GM18511 (cell line): ENCODE measurements at regions not wholly inside any gene's neighbourhood (a gene's known extent, or its start where the extent isn't known, plus 50 kb on each side); places are given as distances from the start of the nearest gene placed in this dataset.
"Not testable (repeated sequence)": the region's sequence is repeated elsewhere in the genome, so short reads cannot be mapped to it uniquely, and the experiment has no call there.

ENCODE experiments used
- ATAC-seq: cut with Tn5 transposase; IDR thresholded peaks from one replicate; pipeline ENCODE4 v1.9.1; 2021; ENCODE audit warnings: mild to moderate bottlenecking, moderate library complexity; ENCODE audit not compliant: unreplicated experiment

DNA sequence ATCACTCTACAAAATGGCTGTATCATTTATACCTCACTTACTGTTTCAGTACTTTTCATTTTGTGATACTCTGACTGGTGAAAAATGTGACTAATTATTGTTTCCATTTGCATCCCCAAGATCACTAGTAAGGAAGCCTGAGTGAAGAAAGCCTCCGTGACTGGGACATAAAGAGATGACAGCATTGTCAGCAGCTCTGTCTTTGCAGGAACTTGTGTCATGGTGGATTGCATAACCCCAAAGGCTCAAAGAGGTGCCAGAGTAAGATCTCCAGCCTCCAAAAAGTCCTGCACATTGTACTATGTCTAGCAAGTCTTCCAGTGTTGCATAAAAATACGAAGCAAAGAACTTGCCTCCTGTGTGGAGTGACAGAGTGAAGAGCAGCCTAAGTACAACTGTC lies 187.5 kb upstream of the CRIM1 start:
- ATAC-seq = no peak

DNA sequence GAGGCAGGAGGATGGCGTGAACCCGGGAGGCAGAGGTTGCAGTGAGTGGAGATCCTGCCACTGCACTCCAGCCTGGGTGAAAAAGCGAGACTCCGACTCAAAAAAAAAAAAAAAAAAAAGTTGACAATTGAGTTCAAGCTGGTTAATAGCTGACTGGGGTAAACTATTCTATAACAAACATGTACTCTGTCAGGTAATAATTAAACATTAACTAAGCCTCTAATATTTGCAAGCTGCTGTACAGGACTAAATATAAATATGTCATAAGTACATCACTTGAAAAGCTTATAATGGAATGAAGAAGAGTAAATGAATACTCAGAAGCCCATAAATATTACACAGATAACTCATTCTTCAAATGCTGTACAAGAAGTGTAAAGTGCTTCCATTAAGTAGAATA lies 190.4 kb upstream of the CRIM1 start:
- peak; percentile 72 for ATAC-seq

GRCh38 chr2:36163520-36164254 lies 191.9 kb upstream of the CRIM1 start:
- peak; percentile 65 for ATAC-seq

DNA sequence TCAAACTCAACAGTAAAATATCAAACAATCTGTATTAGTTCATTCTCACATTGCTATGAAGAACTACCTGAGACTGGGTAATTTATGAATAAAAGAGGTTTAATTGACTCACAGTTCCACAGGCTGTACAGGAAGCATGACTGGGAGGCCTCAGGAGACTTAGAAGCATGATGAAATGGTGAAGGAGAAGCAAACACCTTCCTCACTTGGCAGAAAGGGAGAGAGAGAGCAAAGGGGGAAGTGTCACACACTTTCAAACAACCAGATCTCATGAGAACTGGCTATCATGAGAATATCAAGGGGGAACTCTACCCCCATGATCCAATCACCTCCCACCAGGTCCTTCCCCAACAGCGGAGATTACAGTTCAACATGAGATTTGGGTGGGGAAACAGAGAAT lies 198.5 kb upstream of the CRIM1 start:
- ATAC-seq = not testable (repeated sequence)

GRCh38 chr2:36147670-36148390 lies 207.7 kb upstream of the CRIM1 start:
- peak; percentile 94 for ATAC-seq

GRCh38 chr2:36146765-36147164 lies 208.8 kb upstream of the CRIM1 start:
- ATAC-seq = no peak

- no peak for ATAC-seq
Observed at GRCh38 chr2:36140391-36140790, 215.2 kb upstream of the CRIM1 start.

DNA sequence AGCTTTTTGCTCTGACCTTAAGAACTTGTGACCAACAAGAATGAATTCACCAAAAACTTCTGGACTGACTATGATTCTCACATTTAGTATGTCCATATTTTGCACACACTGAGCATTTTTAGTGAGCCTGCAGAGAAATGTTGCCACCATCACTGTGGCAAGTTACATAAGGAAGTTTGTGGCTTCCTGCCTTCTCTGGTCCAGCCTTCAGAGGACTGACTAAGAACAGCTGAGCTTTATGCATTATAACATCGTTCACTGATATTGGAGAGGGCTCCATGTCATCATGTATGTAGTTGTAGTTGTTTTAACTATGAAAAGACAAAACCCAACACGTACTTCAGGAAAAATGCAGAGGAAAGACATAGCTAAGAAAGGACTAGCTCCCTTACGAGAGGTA lies 218.0 kb upstream of the CRIM1 start:
- ATAC-seq = no peak

DNA sequence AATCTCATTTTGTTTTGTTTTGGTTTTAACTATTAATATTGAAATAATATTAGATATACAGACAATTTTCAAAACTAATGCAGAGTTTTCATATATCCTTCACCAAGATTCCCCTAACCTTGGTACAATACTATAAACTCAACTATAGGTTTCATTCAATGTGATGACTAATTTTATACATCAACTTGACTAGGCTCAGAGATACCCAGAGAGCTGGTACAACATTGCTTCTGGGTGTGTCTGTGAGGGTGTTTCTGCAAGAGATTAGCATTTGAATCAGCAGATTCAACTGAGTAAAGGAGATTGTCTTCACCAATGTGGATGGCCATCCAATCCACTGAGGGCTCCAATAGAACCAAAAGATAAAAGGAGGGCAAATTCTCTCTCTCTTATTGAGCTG lies 221.3 kb upstream of the CRIM1 start:
- no peak for ATAC-seq

- no peak for ATAC-seq
Observed at GRCh38 chr2:36128359-36128758, 227.2 kb upstream of the CRIM1 start.

DNA sequence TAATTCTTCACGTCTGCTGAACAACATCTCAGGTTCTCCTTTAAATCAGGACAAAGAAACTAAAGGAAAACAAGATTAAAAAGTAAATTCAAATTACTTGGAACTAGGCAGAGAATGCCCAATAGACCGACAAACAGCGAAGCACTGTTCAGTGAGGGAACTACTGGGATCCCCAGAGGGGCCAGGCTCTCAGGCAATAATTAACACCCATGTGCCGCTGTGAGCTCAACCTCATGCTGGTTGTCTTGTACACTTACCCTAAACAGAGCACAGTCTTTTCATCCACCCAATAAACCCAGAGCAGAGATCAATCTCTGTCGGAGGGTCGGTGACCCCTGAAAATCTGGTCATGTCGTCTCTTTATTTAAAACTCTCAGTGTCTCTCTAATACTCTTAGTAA lies 229.9 kb upstream of the CRIM1 start:
- no peak for ATAC-seq

DNA sequence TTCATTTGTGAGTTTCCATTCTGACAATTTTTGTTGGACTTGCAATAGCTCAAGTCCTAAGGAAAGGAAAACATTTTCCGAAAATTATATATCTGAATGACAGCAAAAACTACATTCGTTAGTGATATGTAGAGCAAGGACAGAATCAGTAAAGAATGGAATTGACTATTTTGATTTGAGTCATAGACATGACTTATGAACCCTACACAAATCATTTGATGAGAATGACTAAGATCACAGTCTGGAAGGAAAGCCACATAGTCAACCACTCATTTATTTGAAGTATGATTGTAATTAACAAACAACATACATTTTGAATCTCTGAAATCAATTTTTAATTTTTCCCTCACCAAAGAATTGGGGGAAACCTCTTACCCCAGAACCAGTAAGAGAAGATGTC lies 231.6 kb upstream of the CRIM1 start:
- no peak for ATAC-seq

DNA sequence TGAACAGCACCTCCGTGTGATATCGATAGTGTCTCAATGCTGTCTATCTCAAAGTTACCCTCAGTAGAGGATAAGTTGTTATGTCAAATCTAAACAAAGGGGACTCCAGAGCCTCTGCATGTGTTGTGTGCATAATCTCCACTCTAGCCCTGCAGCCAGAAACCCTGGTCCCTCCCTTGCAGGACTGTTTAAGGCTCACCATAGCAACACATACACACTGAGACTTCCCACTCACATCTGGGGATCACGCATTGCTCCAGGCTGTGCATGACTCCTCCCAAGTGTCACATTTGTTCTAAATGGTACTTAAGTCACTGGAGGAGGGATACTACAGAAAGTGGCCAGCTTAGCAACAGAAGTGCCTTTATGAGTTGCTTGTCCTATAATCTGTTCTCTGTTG lies 258.6 kb upstream of the CRIM1 start:
- ATAC-seq = no peak

DNA sequence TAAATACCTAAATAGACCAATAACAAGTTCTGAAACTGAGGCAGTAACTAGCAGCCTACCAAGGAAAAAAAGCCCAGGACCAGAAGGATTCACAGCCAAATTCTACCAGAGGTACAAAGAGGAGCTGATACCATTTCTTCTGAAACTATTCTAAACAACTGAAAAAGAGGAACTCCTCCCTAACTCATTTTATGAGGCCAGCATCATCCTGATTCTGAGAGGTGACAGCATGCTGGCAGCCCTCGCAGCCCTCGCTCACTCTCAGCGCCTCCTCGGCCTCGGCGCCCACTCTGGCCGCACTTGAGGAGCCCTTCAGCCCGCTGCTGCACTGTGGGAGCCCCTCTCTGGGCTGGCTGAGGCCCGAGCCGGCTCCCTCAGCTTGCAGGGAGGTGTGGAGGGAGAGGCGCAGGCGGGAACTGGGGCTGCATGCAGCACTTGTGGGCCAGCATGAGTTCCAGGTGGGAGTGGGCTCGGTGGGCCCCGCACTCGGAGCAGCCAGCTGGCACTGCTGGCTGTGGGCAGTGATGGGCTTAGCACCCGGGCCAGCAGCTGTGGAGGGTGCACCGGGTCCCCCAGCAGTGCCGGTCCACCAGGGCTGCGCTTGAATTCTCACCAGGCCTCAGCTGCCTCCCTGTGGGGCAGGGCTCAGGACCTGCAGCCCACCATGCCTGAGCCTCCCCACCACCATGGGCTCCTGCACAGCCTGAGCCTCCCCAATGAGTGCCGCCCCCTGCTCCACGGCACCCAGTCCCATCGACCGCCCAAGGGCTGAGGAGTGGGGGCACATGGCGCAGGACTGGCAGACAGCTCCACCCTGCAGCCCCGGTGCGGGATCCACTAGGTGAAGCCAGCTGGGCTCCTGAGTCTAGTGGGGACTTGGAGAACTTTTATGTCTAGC lies 263.5 kb upstream of the CRIM1 start:
- not testable (repeated sequence) for ATAC-seq

DNA sequence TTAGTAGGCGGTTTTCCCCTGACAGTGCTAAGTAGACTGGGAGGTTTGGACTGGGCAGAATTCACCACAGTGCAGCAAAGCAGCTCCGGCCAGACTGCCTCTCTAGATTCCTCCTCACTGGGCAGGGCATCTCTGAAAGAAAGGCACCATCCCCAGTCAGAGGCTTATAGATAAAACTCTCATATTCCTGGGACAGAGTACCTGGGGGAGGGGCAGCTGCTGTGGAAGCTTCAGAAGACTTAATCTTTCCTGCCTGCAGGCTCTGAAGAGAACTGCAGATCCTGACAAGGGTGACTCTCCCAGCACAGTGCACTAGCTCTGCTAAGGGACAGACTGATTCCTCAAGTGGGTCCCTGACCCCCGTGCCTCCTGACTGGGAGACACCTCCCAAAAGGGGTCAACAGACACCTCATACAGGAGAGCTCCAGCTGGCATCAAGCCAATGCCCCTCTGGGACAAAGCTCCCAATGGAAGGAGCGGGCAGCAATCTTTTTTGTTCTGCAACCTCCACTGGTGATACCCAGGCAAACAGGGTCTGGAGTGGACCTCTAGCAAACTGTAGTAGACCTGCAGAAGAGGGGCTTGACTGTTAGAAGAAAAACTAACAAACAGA lies 266.8 kb upstream of the CRIM1 start:
- no peak for ATAC-seq

- no peak for ATAC-seq
Observed at GRCh38 chr2:36087344-36087743, 268.2 kb upstream of the CRIM1 start.

DNA sequence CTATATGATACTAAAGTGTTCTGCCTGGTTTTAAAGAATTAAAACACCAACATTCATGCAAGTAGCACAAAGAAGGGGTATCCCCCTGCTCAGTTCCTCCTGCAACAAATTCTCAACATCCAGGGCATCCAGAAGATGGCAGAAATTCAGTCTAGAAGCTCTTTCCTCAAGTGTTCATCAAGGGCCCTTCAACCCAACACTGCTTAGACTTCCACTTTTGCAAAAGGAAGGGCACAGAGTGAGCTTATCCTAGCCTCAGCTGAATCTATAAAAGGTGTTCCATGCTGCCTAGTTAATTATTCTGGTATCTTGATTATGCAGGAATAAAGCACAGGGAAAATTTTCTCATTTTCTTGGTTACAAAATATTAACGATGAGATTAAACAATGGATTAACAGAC lies 275.8 kb upstream of the CRIM1 start:
- no peak for ATAC-seq

- ATAC-seq = no peak
Observed at GRCh38 chr2:36074008-36074407, 281.6 kb upstream of the CRIM1 start.

DNA sequence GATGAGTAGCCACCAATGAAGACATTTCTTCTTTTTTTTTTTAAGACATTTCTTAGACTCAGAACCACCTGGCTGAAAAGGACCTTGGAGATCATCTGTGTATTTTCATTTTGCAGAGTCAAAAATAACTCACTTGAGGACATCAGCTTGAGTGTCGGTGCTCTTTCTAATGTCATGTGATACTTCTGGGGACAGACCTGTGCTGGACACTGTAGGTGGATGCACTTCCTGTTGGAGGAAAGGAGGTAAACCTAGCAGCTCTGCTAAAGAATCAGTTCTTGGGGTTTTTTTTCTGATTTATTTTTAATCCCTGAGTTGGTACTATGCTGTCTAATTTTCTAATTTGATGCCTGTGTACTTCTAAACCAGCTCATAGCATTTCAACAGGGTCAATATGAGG lies 283.9 kb upstream of the CRIM1 start:
- ATAC-seq = no peak

GRCh38 chr2:36069074-36069473 lies 286.5 kb upstream of the CRIM1 start:
- no peak for ATAC-seq

- no peak for ATAC-seq
Observed at GRCh38 chr2:36068086-36068485, 287.5 kb upstream of the CRIM1 start.
